ENCODE measurements at regions not wholly inside any gene's neighbourhood (a gene's known extent, or its start where the extent isn't known, plus 50 kb on each side); places are given as distances from the start of the nearest gene placed in this dataset.
"Not testable (repeated sequence)": the region's sequence is repeated elsewhere in the genome, so short reads cannot be mapped to it uniquely, and the experiment has no call there.

- no peak for DNase-seq
Measured at GRCh38 chr9:7456793-7457530, 342.6 kb downstream of the DMAC1 start.

- no peak for DNase-seq
Measured at GRCh38 chr9:7456377-7456776, 343.2 kb downstream of the DMAC1 start.

GRCh38 chr9:7454624-7455023 is 345.0 kb downstream of the DMAC1 start:
- no peak for DNase-seq

GRCh38 chr9:7452378-7452777 is 347.2 kb downstream of the DMAC1 start:
- peak in 1 of 4 experiments; percentile 1 for DNase-seq

GRCh38 chr9:7451062-7451461 is 348.5 kb downstream of the DMAC1 start:
- DNase-seq = no peak

GRCh38 chr9:7443541-7443940 is 356.0 kb downstream of the DMAC1 start:
- DNase-seq = no peak

GRCh38 chr9:7439355-7439995 is 360.1 kb downstream of the DMAC1 start:
- DNase-seq = no peak

GRCh38 chr9:7436754-7437153 is 362.8 kb downstream of the DMAC1 start:
- no peak for DNase-seq

- no peak for DNase-seq
Measured at GRCh38 chr9:7433508-7434292, 365.9 kb downstream of the DMAC1 start.

GRCh38 chr9:7432989-7433388 is 366.6 kb downstream of the DMAC1 start:
- no peak for DNase-seq

GRCh38 chr9:7417397-7417796 is 382.2 kb downstream of the DMAC1 start:
- DNase-seq = not testable (repeated sequence)

GRCh38 chr9:7415836-7416235 is 383.7 kb downstream of the DMAC1 start:
- no peak for DNase-seq

- no peak for DNase-seq
Measured at GRCh38 chr9:7408845-7409244, 390.7 kb downstream of the DMAC1 start.

GRCh38 chr9:7407246-7407645 is 392.3 kb downstream of the DMAC1 start:
- no peak for DNase-seq

- DNase-seq = peak in 2 of 4 experiments; percentile 32 to 53
Measured at GRCh38 chr9:7405924-7406604, 393.5 kb downstream of the DMAC1 start.

- DNase-seq = no peak
Measured at GRCh38 chr9:7403839-7404487, 395.6 kb downstream of the DMAC1 start.

- DNase-seq = no peak
Measured at GRCh38 chr9:7403028-7403389, 396.6 kb downstream of the DMAC1 start.

GRCh38 chr9:7402334-7403027 is 397.1 kb downstream of the DMAC1 start:
- DNase-seq = no peak

GRCh38 chr9:7401116-7401515 is 398.5 kb downstream of the DMAC1 start:
- no peak for DNase-seq

GRCh38 chr9:7394002-7394774 is 405.4 kb downstream of the DMAC1 start:
- DNase-seq = no peak

GRCh38 chr9:7392148-7392547 is 407.4 kb downstream of the DMAC1 start:
- no peak for DNase-seq

Measured in suppressor macrophage (primary cell).